GM19397 (cell line): ENCODE measurements at regions not wholly inside any gene's neighbourhood (a gene's known extent, or its start where the extent isn't known, plus 50 kb on each side); places are given as distances from the start of the nearest gene placed in this dataset.
"Not testable (repeated sequence)": the region's sequence is repeated elsewhere in the genome, so short reads cannot be mapped to it uniquely, and the experiment has no call there.

Source experiments
- ATAC-seq: cut with Tn5 transposase; IDR thresholded peaks from one replicate; pipeline ENCODE4 v1.9.1; 2021; ENCODE audit warnings: mild to moderate bottlenecking, moderate library complexity; ENCODE audit not compliant: unreplicated experiment

- not testable (repeated sequence) for ATAC-seq
Measured at GRCh38 chr4:9702019-9702418, 79.4 kb upstream of the DRD5 start.

- ATAC-seq = not testable (repeated sequence)
Measured at GRCh38 chr4:9702696-9703095, 78.7 kb upstream of the DRD5 start.

DNA sequence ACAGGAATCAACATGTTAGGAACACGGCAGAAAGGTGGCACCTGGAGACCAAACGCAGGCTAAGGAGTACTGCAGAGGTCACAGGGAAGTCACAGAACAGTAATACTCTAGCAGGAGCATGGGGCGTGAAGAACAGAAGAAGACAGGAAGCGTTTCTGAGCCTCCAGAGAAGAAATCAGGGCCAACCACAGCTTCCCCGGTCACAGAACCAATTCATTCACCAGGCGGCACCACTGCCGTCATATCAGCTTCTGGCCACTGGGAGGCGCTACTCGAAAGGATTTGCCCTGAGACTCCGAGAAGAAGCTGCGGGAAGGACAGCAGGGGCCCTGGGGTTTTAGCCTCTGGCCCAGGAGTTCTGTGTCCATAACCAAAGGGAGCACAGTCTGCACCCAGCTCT lies 78.0 kb upstream of the DRD5 start:
- ATAC-seq = no peak

- not testable (repeated sequence) for ATAC-seq
Measured at GRCh38 chr4:9704126-9704525, 77.3 kb upstream of the DRD5 start.

DNA sequence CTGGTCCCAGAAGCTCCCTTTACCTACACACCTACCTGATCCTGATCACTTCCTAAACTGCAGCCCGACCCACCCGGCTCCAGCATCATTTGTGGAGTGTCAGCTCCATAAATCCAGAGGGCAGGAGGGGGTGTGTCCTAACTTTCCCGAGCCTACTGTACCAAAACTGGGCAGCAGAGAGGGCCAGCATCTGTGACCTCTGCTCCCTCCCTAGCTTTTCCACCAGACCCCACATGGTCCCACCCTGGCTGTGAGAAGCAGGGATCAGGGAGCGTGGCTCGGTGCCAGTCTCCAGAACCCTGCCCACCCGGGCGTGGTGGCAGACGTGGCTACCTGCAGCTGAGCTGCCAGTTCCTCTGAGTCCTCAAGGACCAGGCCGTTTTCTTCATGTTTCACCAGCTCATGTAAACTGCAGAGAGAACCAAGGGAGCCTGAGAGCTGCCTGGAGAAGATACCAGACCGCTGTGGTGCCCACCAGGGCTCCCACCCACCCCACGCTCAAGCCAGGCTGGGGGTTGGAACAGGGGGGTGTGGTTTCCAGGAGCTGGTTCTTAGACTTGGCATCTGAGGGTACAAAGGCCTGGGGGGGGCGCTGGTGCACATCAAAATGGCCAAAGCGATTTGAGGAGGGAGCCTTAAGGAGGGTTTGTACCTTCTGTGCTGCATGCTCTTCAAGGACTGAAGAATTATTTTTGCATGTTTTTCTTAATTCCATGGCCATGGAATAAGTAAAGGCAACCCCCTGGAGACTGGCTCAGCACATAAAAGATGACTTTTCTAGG lies 76.7 kb upstream of the DRD5 start:
- ATAC-seq = no peak

DNA sequence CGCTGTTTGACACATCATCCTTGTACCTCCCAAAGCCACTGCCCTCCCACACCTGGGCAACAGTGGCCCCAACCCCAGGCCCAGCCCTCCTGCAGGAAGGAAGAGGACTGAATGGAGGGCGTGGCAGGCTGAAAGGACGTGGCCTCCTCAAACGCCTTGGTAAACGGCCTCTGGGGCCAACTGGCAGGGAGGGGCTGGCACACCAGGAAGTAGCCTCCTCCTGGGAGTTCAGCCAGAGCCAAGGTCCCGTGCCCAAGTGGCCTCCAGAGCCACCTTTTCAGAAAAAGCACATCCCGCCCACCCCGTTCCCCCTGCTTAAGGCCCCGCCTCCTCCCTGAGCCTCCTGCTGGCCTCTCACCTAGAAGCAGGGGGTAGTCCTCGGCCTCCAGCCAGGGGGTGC lies 74.2 kb upstream of the DRD5 start:
- not testable (repeated sequence) for ATAC-seq

DNA sequence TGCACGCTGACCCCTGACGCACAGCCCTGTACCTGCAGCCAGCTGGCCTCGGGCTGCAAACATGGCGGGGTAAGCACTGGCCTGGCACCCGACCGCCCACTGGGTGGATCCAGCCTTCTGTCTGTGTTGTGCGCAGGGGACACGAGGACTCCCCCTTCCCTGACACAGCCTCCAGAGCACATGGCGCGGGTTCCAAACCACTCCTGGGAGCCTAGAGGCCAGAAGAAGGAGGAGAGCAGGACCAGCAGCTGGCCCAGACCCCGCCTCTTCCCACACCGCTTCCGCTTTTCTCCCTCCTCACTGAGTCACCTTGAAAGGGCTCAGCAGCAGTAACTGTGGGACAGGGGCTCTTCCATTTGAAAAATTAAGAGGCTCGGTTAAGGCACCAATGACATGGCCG lies 73.5 kb upstream of the DRD5 start:
- ATAC-seq = not testable (repeated sequence)

DNA sequence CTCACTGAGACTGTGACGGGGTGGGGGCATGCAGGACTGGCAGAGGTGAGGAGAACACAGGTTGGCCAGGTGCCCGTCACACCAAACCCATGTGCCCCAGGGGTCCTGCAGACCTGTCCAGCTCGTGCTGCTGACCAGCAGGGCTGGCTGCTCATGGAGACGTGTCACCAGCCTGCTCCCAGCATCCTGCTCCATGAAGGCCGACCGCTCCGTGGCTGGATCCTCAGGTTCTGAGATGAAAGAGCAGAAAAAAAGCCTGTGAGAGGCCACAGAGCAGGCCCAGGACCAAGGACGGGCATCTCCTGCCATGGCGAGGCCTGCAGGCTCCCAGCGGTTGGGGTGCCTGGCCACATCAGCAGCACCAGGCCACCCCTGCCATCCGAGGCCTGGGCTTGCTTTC lies 71.7 kb upstream of the DRD5 start:
- no peak for ATAC-seq

GRCh38 chr4:9715271-9715670 lies 66.2 kb upstream of the DRD5 start:
- ATAC-seq = not testable (repeated sequence)

- ATAC-seq = no peak
Measured at GRCh38 chr4:9716093-9716492, 65.3 kb upstream of the DRD5 start.

DNA sequence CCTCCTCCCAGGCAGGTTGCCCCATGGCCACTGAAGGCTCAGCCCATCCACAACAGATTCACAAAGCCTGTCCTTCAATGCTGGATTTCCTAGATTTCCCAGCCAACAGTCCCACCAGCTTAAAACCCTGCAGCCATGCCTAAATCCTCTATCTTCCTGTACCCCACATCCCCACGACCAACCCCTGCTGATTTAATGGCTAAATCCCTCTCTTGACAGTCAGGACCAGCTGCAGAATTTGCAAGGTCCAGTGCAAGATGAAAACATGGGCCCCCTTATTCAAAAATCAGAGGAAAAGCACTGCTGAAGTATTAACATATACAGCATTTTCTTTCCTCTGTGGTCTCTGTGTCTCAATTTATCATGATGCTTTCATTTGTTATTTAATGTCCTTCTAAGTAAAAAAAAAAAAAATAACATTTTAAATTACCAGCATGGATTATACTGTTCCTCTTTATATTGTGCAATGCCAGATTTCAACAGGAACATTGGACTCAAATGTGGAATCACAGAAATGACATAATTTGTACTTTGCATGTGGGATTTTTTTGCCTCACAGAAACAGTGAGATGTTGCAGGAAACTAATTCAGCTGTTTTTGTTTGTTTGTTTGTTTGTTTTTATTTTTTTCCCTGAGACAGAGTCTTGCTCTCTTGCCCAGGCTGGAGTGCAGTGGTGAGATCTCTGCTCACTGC lies 63.0 kb upstream of the DRD5 start:
- ATAC-seq = not testable (repeated sequence)

- ATAC-seq = not testable (repeated sequence)
Measured at GRCh38 chr4:9722131-9722530, 59.3 kb upstream of the DRD5 start.
